ENCODE measurements at regions not wholly inside any gene's neighbourhood (a gene's known extent, or its start where the extent isn't known, plus 50 kb on each side); places are given as distances from the start of the nearest gene placed in this dataset.

DNA sequence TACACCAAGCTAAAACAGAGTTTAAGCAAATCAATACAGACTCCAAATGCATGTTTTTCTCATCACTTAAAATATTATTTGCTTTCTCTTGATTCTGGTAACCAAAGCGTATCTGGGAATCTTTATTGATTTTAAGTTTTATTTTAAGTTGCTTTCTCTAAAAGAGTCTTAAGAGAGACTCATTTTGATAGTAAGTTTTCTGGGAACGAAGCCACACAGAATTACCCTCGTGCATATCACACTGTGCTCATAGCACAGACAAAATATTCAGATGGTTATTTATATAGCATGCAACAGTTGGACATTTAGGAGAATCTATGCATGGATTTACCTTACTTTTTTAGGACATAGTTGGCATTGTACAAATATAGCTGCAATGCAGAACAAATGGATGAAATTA lies 597.5 kb upstream of the NRXN1 start:
- no peak for TF ChIP-seq CTCF (conservative IDR thresholded peaks at IDR 0.05; ENCODE audit: low read depth, low read length)
- no peak for TF ChIP-seq EZH2 (IDR thresholded peaks at IDR 0.05; ENCODE audit: borderline replicate concordance, low read depth, low read length, poor library complexity, severe bottlenecking)
